Activated gamma-delta T cell treated with Interleukin-2 at 50 U/mL for 16 hours (primary cell): ENCODE measurements at regions not wholly inside any gene's neighbourhood (a gene's known extent, or its start where the extent isn't known, plus 50 kb on each side); places are given as distances from the start of the nearest gene placed in this dataset.
"Not testable (repeated sequence)": the region's sequence is repeated elsewhere in the genome, so short reads cannot be mapped to it uniquely, and the experiment has no call there.

Source experiments
- DNase-seq: peaks from one replicate; pipeline ENCODE4 v3.0.0-alpha.2; 2020

- no peak for DNase-seq
Observed at GRCh38 chr10:131017566-131018285, 293.8 kb downstream of the TCERG1L start.

- no peak for DNase-seq
Observed at GRCh38 chr10:131018886-131019500, 292.5 kb downstream of the TCERG1L start.

- DNase-seq, result no peak
Observed at GRCh38 chr10:131019696-131020095, 291.8 kb downstream of the TCERG1L start.

DNA sequence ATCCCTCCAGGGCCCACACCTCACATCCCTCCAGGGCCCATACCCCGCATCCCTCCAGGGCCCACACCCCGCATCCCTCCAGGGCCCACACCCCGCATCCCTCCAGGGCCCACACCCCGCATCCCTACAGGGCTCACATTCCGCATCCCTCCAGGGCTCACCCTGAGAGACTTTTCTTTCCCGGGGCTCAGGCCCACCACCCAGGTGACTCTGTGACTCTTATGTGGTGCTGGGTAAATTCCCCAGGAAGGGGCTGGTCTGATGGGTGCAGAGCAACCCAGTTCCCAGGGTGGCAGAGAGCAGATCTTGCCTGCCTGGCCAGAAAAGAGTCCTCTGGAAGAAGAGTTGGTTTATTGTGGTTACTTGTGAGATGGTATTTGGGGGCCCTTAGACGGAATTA is 290.7 kb downstream of the TCERG1L start:
- no peak for DNase-seq

GRCh38 chr10:131021246-131021895 is 290.1 kb downstream of the TCERG1L start:
- DNase-seq, result no peak

GRCh38 chr10:131021969-131022368 is 289.6 kb downstream of the TCERG1L start:
- no peak for DNase-seq

GRCh38 chr10:131022369-131022768 is 289.2 kb downstream of the TCERG1L start:
- DNase-seq, result no peak

DNA sequence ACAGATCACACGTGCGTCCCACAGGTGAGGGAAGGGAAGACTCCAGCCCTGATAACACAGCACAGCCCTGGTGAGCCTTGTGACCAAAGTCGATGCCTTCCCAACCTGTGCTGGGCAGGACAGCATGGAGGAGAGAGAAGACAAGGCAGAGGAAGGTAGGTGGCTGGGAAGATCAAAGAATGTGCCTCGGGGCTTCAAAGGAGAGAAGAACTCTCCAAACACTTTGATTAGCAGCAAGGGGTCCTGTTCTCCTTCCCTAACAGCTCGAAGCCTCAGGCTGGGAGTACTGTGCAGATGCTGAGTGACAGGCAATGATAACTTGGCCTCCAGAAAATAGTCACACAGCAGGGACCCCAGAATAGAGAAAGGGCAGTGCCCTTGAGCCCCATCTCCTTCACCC is 288.5 kb downstream of the TCERG1L start:
- DNase-seq, result no peak

DNA sequence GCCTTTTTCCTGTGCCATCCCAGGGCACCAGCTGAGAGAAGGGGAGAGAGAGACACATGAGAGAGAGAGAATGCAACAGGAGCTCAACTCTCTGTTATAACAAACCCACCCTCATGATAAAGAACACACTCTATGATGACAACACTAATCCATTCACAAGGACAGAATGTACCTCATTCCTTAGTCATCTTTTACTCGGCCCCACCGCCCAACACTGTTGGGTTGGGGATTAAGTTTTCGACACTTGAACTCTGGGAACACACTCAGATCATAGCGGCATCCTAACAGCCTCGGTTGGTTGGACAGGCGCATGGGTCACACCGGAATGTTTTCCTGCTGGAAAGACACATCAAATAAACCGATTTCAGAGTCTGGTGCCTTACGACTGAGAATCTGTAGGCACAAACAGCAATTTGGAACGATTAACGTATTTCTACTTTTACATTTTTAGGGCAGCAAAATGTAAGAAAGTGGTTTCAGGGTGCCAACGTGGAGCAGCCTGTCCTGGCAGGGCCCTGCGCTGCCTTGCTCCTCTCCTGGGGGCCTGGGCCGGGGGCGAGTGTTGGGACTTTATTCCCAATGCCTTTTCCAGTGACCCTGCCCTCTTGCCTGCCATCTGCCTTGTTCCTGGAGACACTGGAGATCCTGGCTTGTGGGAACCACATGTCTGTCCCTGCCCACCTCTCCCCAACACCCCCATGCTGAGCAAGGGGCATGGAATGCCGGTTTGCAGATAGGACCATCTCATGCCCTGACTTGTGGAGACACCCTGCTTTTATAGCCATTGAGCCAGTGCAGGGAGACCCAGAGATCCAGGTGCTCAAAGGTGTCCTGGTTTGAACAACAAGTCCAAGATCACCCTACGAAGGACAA is 287.0 kb downstream of the TCERG1L start:
- no peak for DNase-seq

GRCh38 chr10:131025333-131025732 is 286.2 kb downstream of the TCERG1L start:
- DNase-seq, result no peak

- no peak for DNase-seq
Observed at GRCh38 chr10:131027256-131027655, 284.3 kb downstream of the TCERG1L start.

DNA sequence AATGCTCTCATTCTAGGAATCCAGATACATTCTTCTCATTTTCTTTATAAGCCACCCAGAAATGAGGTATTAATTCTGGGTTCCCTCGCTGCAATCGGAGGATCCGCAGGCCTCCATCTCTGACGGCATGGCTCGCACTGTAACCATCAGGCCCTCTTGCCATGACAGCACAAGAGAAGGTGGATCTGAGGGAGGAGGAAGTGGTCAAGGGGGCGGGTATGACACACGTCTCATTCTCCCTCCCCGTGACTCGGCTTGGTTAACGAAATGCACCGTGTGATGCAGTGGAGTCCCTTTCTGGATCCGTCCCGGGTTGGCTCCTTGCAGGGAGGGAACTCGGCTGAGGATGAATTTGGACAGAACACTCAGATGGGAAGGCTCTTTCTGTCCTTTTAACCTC is 280.2 kb downstream of the TCERG1L start:
- no peak for DNase-seq

DNA sequence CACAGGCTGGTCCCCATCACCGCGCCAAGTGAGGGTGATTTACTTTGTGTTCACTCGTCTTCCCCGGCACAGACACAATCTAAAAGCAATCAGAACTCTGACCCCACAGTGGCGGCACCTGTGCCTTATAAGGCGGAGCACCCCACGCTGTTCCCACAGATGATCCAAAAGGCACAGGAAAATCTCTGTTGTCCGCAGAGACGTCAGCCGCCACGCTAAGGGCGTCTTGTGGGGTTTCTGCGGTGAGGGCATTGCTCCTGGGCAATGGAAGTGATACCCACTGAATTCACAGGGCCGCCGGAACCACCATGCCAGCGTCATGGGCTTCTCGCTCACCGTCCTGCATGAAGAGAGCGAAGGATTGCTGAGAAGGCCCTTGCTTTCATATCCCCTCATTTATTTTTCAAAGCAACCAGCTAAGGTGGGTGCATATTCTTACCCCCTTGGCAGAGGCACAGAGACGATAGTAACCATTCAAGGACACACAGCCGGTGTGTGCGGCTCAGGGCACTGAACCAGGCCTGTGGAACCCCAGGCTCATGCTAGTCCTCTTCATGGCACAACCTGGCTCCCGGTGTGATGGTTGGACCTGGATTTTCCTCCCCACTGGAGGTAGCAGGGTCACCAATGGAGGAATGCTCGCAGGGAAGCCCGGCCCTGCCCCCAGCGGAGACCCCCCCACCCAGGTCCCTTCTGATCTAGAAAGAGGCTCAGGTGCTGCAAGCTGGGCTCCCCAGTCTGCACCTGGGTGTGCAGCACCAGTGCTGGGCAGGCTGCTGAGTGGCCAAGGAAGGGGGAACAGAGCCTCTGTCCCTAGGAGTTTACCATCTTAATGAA is 279.0 kb downstream of the TCERG1L start:
- DNase-seq, result no peak

DNA sequence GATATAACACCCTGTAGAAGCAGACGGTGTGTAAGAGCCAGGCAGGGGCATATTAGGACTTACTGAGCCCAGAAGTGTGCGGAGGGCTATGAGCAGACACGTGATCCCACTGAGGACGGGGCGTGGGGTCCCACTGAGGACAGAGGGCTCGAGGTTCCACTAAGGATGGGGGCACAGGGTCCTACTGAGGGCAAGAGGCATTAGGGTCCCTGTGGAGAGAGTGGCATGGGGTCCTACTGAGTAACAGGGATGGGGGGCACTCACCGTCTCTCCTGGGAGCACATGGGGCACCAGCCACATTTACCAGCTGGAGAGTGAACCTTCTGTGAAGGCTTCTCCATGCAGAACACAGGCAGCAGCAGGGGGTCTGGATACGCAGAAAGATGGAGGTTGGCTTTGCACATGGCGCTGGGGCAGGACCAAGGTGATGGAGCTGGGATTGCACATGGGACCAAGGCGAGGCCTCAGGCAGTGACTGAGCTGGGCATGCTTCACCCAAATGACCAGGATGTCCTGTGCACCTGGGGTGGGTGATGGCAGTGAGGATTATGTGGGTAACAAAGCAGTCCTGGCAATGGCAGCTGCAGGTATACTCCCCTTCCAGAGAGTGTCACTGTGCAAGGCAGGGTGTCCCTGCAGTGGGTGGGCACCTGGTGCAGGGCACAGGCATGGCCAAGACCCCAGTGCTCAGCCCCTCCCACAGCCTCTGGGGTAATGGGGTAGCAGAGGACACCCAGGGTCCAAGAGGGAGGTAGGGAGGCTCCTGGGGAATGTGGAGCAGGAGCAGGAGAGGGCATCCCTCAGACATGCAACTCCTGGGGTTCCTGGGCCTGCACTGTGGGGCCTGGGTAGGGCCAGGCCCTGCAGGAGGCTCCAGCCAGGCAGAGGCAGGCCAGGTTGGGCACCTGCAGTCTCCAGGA is 278.1 kb downstream of the TCERG1L start:
- DNase-seq, result no peak

- DNase-seq, result no peak
Observed at GRCh38 chr10:131034451-131034850, 277.1 kb downstream of the TCERG1L start.

GRCh38 chr10:131035779-131036178 is 275.7 kb downstream of the TCERG1L start:
- no peak for DNase-seq

GRCh38 chr10:131038056-131038455 is 273.5 kb downstream of the TCERG1L start:
- no peak for DNase-seq

- no peak for DNase-seq
Observed at GRCh38 chr10:131041031-131041430, 270.5 kb downstream of the TCERG1L start.

DNA sequence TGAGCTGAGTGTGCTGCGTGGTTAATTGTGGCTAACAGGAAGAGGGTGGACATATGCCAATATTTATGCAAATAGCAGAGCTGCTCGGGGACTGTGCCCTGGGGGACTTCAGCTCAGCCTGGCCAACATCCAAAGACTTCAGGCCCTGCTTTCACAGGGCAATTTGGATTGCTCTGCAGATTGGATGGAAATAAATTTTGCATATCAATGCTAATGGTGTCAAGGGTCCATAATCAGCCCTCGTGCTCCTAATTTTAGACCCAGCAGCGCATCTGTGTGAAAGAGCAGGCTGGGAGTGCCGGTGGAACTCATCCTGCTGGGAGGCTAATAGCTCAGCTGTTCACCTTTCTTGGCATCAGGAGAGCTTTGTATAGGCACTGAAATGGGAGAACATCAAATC is 270.1 kb downstream of the TCERG1L start:
- no peak for DNase-seq

DNA sequence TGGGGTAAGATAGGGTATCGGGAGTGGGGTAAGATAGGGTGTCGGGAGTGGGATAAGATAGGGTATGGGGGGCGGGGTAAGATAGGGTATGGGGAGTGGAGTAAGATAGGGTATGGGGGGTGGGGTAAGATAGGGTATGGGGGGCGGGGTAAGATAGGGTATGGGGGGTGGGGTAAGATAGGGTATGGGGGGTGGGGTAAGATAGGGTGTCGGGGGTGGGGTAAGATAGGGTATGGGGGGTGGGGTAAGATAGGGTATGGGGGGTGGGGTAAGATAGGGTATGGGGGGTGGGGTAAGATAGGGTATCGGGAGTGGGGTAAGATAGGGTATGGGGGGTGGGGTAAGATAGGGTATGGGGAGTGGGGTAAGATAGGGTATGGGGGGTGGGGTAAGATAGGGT is 269.5 kb downstream of the TCERG1L start:
- not testable (repeated sequence) for DNase-seq
